ENCODE measurements at regions not wholly inside any gene's neighbourhood (a gene's known extent, or its start where the extent isn't known, plus 50 kb on each side); places are given as distances from the start of the nearest gene placed in this dataset.

GRCh38 chr10:101299211-101299610 lies 54.8 kb upstream of the BTRC start:
- no peak for DNase-seq (ENCODE audit: low read depth)

GRCh38 chr10:101301111-101301731 lies 52.7 kb upstream of the BTRC start:
- DNase-seq (ENCODE audit: low read depth): no peak

GRCh38 chr10:101303087-101303703 lies 50.8 kb upstream of the BTRC start:
- no peak for DNase-seq (ENCODE audit: low read depth)

Measured in stimulated activated CD8-positive, alpha-beta memory T cell treated with anti-CD3 and anti-CD28 coated beads, Interleukin-15, amount 100 ng/mL, for 24 hours (primary cell).